HEK293 (cell line): ENCODE measurements at regions not wholly inside any gene's neighbourhood (a gene's known extent, or its start where the extent isn't known, plus 50 kb on each side); places are given as distances from the start of the nearest gene placed in this dataset.

ENCODE experiments used
- CTCF ChIA-PET: fragments of 350-600 bp; formaldehyde crosslinking; extraction: SDS; loops from one replicate; lab custom pipeline; 2021; ENCODE audit warnings: antibody characterized with exemption; lab: Yijun Ruan, JAX
- POLR2A ChIA-PET: fragments of 300-600 bp; formaldehyde crosslinking; extraction: SDS; loops from one replicate; lab custom pipeline; 2020; ENCODE audit warnings: antibody characterized with exemption, inconsistent platforms; lab: Yijun Ruan, JAX
- H3K27ac ChIP-seq: fragments of 200-500 bp; sonication (Bioruptor generic); 2 replicates; pipeline ENCODE4 v1.5.1; 2014; ENCODE audit warnings: low read depth, low read length, control low read depth, inconsistent platforms; ENCODE audit errors: extremely low read depth
- H3K36me3 ChIP-seq, 2 experiments: fragments of 200-500 bp in 1 of 2; sonication (Bioruptor generic) in 1 of 2; 1 replicate in 1 of 2; 2 replicates in 1 of 2; pipeline ENCODE4 v1.5.1; 2014 to 2017; ENCODE audit warnings: inconsistent platforms in 2 of 2, low read length in 2 of 2; ENCODE audit not compliant: control insufficient read depth in 2 of 2, insufficient read depth in 1 of 2
- H3K4me1 ChIP-seq: fragments of 200-500 bp; sonication (Bioruptor generic); 2 replicates; pipeline ENCODE4 v1.5.1; 2014; ENCODE audit warnings: mild to moderate bottlenecking, low read length, inconsistent platforms; ENCODE audit not compliant: control insufficient read depth, insufficient read depth
- H3K4me3 ChIP-seq: 2 replicates; pipeline ENCODE4 v1.5.1; 2011; ENCODE audit warnings: low read depth, mild to moderate bottlenecking, control low read depth, low read length, moderate library complexity
- H3K9me3 ChIP-seq: fragments of 200-500 bp; sonication (Bioruptor generic); 2 replicates; pipeline ENCODE4 v1.5.1; 2014; ENCODE audit warnings: low read depth, low read length, inconsistent platforms; ENCODE audit not compliant: control insufficient read depth, insufficient read depth
- EGR2 ChIP-seq: fragments of 450-650 bp; formaldehyde crosslinking; IDR thresholded peaks from 2 replicates; pipeline ENCODE4 v1.5.1; 2016; ENCODE audit warnings: low read depth, missing biosample characterization, missing genetic modification characterization
- IKZF3 ChIP-seq: fragments of 450-650 bp; IDR thresholded peaks from 2 replicates; pipeline ENCODE4 v1.5.0; 2018; ENCODE audit warnings: missing biosample characterization, mild to moderate bottlenecking, missing genetic modification characterization, moderate library complexity
- KLF1 ChIP-seq: fragments of 450-650 bp; formaldehyde crosslinking; IDR thresholded peaks from 2 replicates; pipeline ENCODE4 v1.5.1; 2016; ENCODE audit warnings: missing biosample characterization, missing genetic modification characterization
- KLF16 ChIP-seq: fragments of 450-650 bp; formaldehyde crosslinking; IDR thresholded peaks from 2 replicates; pipeline ENCODE4 v1.5.1; 2017; ENCODE audit warnings: missing biosample characterization, missing genetic modification characterization
- OVOL3 ChIP-seq: fragments of 450-650 bp; formaldehyde crosslinking; IDR thresholded peaks from 2 replicates; pipeline ENCODE4 v1.5.1; 2016; ENCODE audit warnings: missing biosample characterization, missing genetic modification characterization
- RBAK ChIP-seq: fragments of 450-650 bp; formaldehyde crosslinking; IDR thresholded peaks from 2 replicates; pipeline ENCODE4 v1.5.1; 2016; ENCODE audit warnings: missing biosample characterization, missing genetic modification characterization
- ZBTB21 ChIP-seq: fragments of 450-650 bp; formaldehyde crosslinking; IDR thresholded peaks from 2 replicates; pipeline ENCODE4 v1.5.1; 2017; ENCODE audit warnings: missing biosample characterization, missing genetic modification characterization
- ZBTB48 ChIP-seq: fragments of 450-650 bp; formaldehyde crosslinking; IDR thresholded peaks from 2 replicates; pipeline ENCODE4 v1.5.1; 2016; ENCODE audit warnings: missing biosample characterization, missing genetic modification characterization
- ZNF148 ChIP-seq: fragments of 450-650 bp; formaldehyde crosslinking; IDR thresholded peaks from 2 replicates; pipeline ENCODE4 v1.5.0; 2017; ENCODE audit warnings: missing biosample characterization, missing genetic modification characterization, borderline replicate concordance
- ZNF157 ChIP-seq: fragments of 450-650 bp; formaldehyde crosslinking; IDR thresholded peaks from 2 replicates; pipeline ENCODE4 v1.5.1; 2016; ENCODE audit warnings: missing biosample characterization, missing genetic modification characterization
- ZNF223 ChIP-seq: fragments of 450-650 bp; formaldehyde crosslinking; IDR thresholded peaks from 2 replicates; pipeline ENCODE4 v1.5.1; 2016; ENCODE audit warnings: missing biosample characterization, missing genetic modification characterization
- ZNF311 ChIP-seq: fragments of 450-650 bp; formaldehyde crosslinking; IDR thresholded peaks from 2 replicates; pipeline ENCODE4 v1.5.1; 2017; ENCODE audit warnings: missing biosample characterization, missing genetic modification characterization, borderline replicate concordance
- ZNF354C ChIP-seq: fragments of 450-650 bp; formaldehyde crosslinking; IDR thresholded peaks from 2 replicates; pipeline ENCODE4 v1.5.1; 2016; ENCODE audit warnings: missing biosample characterization, missing genetic modification characterization, low read depth, borderline replicate concordance
- ZNF423 ChIP-seq: fragments of 450-650 bp; formaldehyde crosslinking; IDR thresholded peaks from 2 replicates; pipeline ENCODE4 v1.5.1; 2016; ENCODE audit warnings: missing biosample characterization, missing genetic modification characterization
- ZNF521 ChIP-seq: fragments of 450-650 bp; formaldehyde crosslinking; IDR thresholded peaks from 2 replicates; pipeline ENCODE4 v1.5.1; 2017; ENCODE audit warnings: missing biosample characterization, mild to moderate bottlenecking, missing genetic modification characterization
- ZNF561 ChIP-seq: fragments of 450-650 bp; IDR thresholded peaks from 2 replicates; pipeline ENCODE4 v1.5.1; 2018; ENCODE audit warnings: missing biosample characterization, missing genetic modification characterization, borderline replicate concordance
- ZNF571 ChIP-seq: fragments of 450-650 bp; formaldehyde crosslinking; IDR thresholded peaks from 2 replicates; pipeline ENCODE4 v1.5.0; 2017; ENCODE audit warnings: missing biosample characterization, missing genetic modification characterization
- ZNF596 ChIP-seq: fragments of 450-650 bp; IDR thresholded peaks from 2 replicates; pipeline ENCODE4 v1.5.0; 2018; ENCODE audit warnings: missing biosample characterization, mild to moderate bottlenecking, missing genetic modification characterization, moderate library complexity
- ZNF654 ChIP-seq: fragments of 450-650 bp; formaldehyde crosslinking; IDR thresholded peaks from 2 replicates; pipeline ENCODE4 v1.5.1; 2016; ENCODE audit warnings: low read depth, missing biosample characterization, missing genetic modification characterization
- ZNF677 ChIP-seq: fragments of 450-650 bp; IDR thresholded peaks from 2 replicates; pipeline ENCODE4 v1.5.0; 2018; ENCODE audit warnings: missing biosample characterization, mild to moderate bottlenecking, missing genetic modification characterization, moderate library complexity
- ZNF701 ChIP-seq: fragments of 450-650 bp; formaldehyde crosslinking; IDR thresholded peaks from 2 replicates; pipeline ENCODE4 v1.5.1; 2016; ENCODE audit warnings: missing biosample characterization, missing genetic modification characterization
- ZNF776 ChIP-seq: fragments of 450-650 bp; formaldehyde crosslinking; IDR thresholded peaks from 2 replicates; pipeline ENCODE4 v1.5.0; 2017; ENCODE audit warnings: missing biosample characterization, missing genetic modification characterization, borderline replicate concordance
- ZNF785 ChIP-seq: fragments of 450-650 bp; formaldehyde crosslinking; IDR thresholded peaks from 2 replicates; pipeline ENCODE4 v1.5.1; 2016; ENCODE audit warnings: missing biosample characterization, missing genetic modification characterization
- TF ChIP-seq, protein P1 (sequence below): fragments of 450-650 bp; formaldehyde crosslinking; IDR thresholded peaks from 2 replicates; pipeline ENCODE4 v1.5.1; 2016; ENCODE audit warnings: missing biosample characterization, missing genetic modification characterization
- TF ChIP-seq, protein P2 (sequence below): fragments of 450-650 bp; formaldehyde crosslinking; IDR thresholded peaks from 2 replicates; pipeline ENCODE4 v1.5.1; 2016; ENCODE audit warnings: missing biosample characterization, missing genetic modification characterization
- TF ChIP-seq, protein P3 (sequence below): fragments of 450-650 bp; formaldehyde crosslinking; IDR thresholded peaks from 2 replicates; pipeline ENCODE4 v1.5.1; 2016; ENCODE audit warnings: missing biosample characterization, missing genetic modification characterization

GRCh38 chr2:221705185-221705877 lies 133.2 kb upstream of the EPHA4 start:
- Histone ChIP-seq H3K4me1 (no peaks in the 10 kb centered on the region), H3K9me3 (no peaks in the 10 kb centered on the region), H3K27ac (no peak overlapping the region), H3K36me3 (no peaks in the 10 kb centered on the region), H3K4me3 (no peak overlapping the region)
- ChIA-PET CTCF (no interaction called here), POLR2A (no interaction called here)
- TF ChIP-seq IKZF3 (tag by site-specific recombination) (no peak), RBAK (no peak), ZNF596 (tag by site-specific recombination) (no peak), ZNF776 (tag by site-specific recombination) (no peak), ZNF677 (tag by site-specific recombination) (no peak), ZBTB21 (no peak), OVOL3 (tag by site-specific recombination) (no peak), ZNF311 (tag by site-specific recombination) (no peak), ZNF654 (tag by site-specific recombination) (no peak), ZNF223 (tag by site-specific recombination) (no peak), EGR2 (tag by site-specific recombination) (no peak), ZNF571 (tag by site-specific recombination) (no peak), KLF1 (tag by site-specific recombination) (no peak), ZNF701 (tag by site-specific recombination) (no peak), ZNF785 (tag by site-specific recombination) (no peak), ZNF423 (no peak)
- TF ChIP-seq, protein P1, sequence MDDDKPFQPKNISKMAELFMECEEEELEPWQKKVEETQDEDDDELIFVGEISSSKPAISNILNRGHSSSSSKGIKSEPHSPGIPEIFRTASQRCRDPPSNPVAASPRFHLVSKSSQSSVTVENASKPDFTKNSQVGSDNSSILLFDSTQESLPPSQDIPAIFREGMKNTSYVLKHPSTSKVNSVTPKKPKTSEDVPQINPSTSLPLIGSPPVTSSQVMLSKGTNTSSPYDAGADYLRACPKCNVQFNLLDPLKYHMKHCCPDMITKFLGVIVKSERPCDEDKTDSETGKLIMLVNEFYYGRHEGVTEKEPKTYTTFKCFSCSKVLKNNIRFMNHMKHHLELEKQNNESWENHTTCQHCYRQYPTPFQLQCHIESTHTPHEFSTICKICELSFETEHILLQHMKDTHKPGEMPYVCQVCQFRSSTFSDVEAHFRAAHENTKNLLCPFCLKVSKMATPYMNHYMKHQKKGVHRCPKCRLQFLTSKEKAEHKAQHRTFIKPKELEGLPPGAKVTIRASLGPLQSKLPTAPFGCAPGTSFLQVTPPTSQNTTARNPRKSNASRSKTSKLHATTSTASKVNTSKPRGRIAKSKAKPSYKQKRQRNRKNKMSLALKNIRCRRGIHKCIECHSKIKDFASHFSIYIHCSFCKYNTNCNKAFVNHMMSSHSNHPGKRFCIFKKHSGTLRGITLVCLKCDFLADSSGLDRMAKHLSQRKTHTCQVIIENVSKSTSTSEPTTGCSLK (tag by site-specific recombination) = no peak
- TF ChIP-seq, protein P2, sequence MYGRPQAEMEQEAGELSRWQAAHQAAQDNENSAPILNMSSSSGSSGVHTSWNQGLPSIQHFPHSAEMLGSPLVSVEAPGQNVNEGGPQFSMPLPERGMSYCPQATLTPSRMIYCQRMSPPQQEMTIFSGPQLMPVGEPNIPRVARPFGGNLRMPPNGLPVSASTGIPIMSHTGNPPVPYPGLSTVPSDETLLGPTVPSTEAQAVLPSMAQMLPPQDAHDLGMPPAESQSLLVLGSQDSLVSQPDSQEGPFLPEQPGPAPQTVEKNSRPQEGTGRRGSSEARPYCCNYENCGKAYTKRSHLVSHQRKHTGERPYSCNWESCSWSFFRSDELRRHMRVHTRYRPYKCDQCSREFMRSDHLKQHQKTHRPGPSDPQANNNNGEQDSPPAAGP = no peak
- TF ChIP-seq, protein P3, sequence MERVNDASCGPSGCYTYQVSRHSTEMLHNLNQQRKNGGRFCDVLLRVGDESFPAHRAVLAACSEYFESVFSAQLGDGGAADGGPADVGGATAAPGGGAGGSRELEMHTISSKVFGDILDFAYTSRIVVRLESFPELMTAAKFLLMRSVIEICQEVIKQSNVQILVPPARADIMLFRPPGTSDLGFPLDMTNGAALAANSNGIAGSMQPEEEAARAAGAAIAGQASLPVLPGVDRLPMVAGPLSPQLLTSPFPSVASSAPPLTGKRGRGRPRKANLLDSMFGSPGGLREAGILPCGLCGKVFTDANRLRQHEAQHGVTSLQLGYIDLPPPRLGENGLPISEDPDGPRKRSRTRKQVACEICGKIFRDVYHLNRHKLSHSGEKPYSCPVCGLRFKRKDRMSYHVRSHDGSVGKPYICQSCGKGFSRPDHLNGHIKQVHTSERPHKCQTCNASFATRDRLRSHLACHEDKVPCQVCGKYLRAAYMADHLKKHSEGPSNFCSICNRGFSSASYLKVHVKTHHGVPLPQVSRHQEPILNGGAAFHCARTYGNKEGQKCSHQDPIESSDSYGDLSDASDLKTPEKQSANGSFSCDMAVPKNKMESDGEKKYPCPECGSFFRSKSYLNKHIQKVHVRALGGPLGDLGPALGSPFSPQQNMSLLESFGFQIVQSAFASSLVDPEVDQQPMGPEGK (tag by site-specific recombination) = no peak

DNA sequence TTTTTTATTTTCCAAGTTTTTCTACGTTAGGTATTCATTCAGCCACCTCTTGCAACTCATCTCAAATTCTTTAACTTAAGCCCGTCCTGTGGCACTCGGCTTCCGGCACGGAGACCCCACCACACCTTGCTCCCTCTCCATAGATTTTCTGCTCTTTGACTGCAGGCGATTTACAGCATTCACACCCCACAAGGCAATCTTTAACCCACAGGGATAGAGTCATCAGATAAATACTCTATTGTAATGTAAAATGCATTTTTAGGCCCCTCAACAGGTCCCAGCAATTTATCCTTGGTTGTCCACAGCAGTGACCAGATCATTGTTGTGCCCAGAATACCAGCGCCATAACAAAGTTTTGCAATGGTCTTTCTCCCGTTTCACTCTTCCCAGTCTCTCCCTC lies 132.3 kb upstream of the EPHA4 start:
- Histone ChIP-seq H3K4me3 (no peak overlapping the region), H3K36me3 (no peaks in the 10 kb centered on the region), H3K27ac (no peak overlapping the region), H3K4me1 (no peaks in the 10 kb centered on the region), H3K9me3 (no peaks in the 10 kb centered on the region)
- ChIA-PET CTCF (interaction anchor here (0.7 kb wide), 1 partner anchor 31 kb away, joined by 5 read pairs; no protein-coding TSS in a partner anchor), POLR2A (no interaction called here)
- TF ChIP-seq ZBTB48 (no peak), ZNF157 (no peak), ZNF521 (tag by site-specific recombination) (no peak), ZNF561 (tag by site-specific recombination) (no peak), ZNF354C (no peak), ZNF148 (tag by site-specific recombination) (no peak), KLF16 (no peak)
